ENCODE measurements at regions not wholly inside any gene's neighbourhood (a gene's known extent, or its start where the extent isn't known, plus 50 kb on each side); places are given as distances from the start of the nearest gene placed in this dataset.
"Not testable (repeated sequence)": the region's sequence is repeated elsewhere in the genome, so short reads cannot be mapped to it uniquely, and the experiment has no call there.

DNA sequence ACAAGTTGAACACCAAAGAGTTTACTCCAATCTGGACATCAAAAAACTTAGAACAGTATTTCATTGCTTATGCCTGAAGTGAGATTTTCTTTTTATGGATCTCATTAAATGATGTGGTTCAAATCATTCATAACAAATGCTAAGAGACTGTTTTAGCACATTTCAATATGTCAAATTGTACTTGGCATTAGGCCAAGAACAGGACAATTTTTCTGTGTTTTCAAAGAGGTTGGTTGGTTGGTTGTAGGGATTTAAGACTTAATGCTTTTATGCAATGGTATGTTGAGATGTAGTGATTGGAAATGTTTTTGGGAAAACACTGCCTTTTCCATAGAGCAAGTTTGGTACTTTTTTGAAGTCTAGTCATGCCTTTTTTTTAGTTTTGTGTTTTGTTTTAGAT lies 510.4 kb downstream of the ZNF674 start:
- in situ Hi-C loops (cut with MboI; ENCODE audit: low sequenced_read_pairs) = no loop called here

DNA sequence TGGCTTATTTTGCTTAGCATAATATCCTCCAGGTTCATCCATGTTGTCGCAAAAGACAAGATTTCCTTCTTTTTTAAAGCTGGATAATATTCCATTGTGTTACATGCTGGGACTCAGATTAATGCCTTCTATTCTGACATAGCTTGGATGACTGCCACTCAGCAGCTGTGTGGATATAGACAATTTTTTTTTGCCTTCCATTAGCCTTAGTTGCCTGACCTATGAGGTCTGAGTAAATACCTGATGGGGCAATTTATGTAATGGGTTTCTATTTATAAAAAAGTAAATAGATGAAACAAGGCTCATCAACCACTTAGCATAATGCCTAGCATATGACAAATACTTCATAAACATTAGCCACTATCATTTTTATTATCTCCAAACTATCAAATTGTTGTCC lies 515.4 kb downstream of the ZNF674 start:
- in situ Hi-C loops (cut with MboI; ENCODE audit: low sequenced_read_pairs) = no loop called here

- in situ Hi-C loops (cut with MboI; ENCODE audit: low sequenced_read_pairs) = no loop called here
Measured at GRCh38 chrX:46016296-46016695, 528.9 kb downstream of the ZNF674 start.

- in situ Hi-C loops (cut with MboI; ENCODE audit: low sequenced_read_pairs) = no loop called here
Measured at GRCh38 chrX:46015653-46016052, 529.6 kb downstream of the ZNF674 start.

DNA sequence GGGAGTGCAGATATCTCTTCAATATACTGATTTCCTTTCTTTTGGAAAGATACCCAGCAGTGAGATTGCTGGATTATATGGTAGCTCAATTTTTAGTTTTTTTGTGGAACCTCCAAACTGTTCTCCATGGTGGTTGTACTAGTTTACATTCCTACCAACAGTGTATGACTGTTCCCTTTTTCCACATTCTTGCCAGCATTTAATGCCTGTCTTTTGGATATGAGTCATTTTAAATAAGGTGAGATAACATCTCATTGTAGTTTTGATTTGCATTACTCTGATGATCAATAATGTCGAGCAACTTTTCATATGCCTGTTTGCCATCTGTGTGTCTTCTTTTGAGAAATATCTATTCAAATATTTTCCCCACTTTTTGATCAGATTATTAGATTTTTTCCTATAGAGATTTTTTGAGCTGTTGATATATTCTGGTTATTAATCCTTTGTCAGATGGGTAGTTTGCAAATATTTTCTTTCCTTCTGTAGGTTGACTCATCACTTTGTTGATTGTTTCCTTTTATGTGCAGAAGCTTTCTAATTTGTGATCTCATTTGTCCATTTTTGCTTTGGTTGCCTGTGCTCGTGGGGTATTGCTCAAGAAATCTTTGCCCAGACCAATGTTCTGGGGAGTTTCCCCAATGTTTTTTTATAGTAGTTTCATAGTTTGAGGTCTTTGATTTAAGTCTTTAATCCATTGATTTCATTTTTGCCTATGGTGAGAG lies 552.7 kb downstream of the ZNF674 start:
- in situ Hi-C loops (cut with MboI; ENCODE audit: low sequenced_read_pairs) = no loop called here

DNA sequence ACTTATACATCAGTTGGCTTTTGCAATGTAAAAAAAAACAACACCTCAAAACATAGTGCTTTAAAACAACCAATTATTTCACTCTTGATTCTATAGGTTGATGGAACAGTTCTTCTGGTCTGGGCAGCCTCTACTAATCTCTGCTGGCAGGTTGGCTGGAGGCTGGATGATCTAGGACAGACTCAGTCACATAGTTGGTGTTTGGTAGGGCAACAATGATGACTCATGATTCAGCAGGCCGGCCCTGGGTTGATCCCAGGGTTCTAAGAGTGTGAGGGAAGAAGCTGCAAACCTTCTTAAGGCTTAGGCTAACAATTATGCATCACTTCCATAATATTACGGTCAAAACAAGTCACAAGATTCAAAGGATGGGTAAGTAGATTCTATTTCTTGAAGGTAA lies 558.2 kb downstream of the ZNF674 start:
- in situ Hi-C loops (cut with MboI; ENCODE audit: low sequenced_read_pairs) = no loop called here

DNA sequence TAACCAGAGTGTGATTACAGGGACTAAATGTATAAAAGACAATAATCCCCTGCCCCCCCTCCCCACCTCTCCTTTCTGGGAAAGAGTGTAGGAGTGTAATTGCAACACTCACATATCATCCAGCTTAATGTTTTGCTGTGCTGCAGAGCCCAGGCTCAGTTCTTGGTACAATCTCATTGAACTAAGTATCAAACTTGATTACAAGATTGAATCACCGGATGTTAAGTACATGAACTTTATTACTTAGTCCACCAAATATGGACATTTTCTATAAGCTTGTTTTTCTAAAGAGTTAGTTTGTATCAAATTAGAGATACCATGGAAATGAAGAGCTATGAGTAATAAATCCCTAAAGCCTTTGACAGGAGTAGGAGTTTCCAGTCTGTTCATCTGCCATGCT lies 559.1 kb downstream of the ZNF674 start:
- in situ Hi-C loops (cut with MboI; ENCODE audit: low sequenced_read_pairs) = no loop called here

DNA sequence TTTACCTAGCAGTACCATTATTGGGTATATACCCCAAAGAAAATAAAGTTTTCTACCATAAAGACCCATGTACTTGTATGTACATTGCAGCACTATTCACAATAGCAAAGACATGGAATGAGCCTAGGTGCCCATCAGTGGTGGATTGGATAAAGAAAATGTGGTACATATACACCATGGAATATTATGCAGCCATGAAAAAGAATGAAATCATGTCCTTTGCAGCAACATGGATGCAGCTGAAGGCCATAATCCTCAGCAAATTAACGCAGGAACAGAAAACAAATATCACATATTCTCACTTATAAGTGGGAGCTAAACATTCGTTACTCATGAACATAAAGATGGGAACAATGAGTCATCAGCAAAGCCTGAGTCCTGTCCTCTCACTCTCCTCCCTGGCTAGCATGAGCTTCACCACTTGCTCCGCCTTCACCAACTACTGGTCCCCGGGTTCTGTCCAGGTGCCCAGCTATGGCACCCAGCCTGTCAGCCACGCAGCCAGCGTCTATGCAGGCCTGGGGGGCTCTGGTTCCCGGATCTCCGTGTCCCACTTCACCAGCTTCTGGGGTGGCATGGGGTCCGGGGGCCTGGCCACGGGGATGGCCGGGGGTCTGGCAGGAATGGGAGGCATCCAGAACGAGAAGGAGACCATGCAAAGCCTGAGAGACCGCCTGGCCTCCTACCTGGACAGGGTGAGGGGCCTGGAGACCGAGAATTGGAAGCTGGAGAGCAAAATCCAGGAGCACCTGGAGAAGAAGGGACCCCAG lies 562.1 kb downstream of the ZNF674 start:
- in situ Hi-C loops (cut with MboI; ENCODE audit: low sequenced_read_pairs) = not testable (repeated sequence)

- in situ Hi-C loops (cut with MboI; ENCODE audit: low sequenced_read_pairs) = no loop called here
Measured at GRCh38 chrX:45980726-45981125, 564.5 kb downstream of the ZNF674 start.

DNA sequence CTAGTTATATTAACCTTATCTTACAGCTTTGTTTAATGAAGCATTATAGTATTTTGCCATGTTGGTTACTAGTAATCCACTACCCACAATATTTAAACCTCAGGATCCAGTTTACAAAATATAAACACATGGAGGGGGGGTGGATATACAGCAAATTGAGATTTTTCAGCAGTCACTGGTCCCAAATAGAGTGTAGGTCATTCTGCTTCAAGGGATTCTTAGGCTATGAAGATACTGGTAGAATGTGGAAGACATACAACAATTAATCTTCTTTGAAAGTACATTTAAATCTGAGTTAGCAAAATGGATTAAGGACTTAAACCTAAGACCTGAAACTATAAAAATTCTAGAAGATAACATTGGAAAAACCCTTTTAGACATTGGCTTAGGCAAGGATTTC lies 569.6 kb downstream of the ZNF674 start:
- in situ Hi-C loops (cut with MboI; ENCODE audit: low sequenced_read_pairs) = no loop called here

DNA sequence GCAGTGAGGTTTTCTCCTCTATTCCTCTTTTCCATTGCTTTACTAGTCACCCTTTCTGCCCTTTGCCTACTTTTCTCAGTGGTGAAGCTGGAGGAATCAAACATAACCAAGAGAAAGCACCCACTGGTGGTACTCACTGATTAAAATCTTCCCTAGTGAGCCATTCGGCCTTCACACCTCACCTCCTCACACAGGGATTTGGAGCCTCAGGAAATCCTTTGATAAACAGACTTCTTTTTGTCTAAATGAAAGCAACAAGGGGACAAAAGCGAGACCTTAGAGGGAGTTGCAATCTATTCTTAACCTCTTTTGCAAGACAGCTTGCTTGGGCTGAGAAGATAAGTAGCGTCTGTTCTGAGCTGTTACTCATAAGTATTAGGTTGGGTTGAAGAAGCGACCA lies 572.6 kb downstream of the ZNF674 start:
- in situ Hi-C loops (cut with MboI; ENCODE audit: low sequenced_read_pairs) = no loop called here

DNA sequence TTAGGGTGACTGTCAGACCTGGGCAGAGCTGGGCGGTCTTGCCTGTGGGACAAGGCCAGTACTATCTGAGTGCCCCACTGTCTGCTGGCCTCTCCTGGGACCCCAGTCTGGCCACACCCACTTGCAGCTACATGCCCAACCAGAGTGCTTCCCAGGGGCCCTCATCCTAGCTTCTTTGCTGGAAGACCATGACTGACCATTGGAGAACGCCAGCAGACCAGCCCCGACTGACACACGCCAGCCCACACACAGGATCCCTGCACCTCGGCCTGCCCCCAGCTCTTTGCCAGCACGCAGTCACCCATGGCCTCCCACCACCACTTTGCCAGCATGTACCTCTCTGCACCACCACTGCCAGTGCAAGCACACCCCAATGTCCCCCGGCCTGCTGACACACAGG lies 585.7 kb downstream of the ZNF674 start:
- in situ Hi-C loops (cut with MboI; ENCODE audit: low sequenced_read_pairs) = no loop called here

GRCh38 chrX:45956191-45956870 lies 588.9 kb downstream of the ZNF674 start:
- in situ Hi-C loops (cut with MboI; ENCODE audit: low sequenced_read_pairs) = no loop called here

DNA sequence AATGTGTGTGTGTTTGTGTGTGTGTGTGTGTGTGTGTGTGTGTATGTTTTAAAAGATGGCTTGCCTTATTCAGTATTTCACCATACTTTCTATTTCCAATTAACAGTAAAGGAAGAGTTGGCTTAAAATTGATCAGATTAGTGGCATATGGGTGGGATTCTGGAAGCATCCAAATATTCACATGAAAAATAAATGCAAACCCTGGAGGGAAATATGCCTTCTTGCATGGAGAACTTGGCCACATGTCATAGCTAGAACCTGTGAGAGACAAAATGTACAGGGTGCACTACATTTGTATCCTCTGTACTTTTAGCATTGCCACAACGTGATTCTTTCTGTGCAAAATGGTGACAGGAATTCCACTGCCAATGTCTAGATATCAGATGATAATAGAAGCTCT lies 589.6 kb downstream of the ZNF674 start:
- in situ Hi-C loops (cut with MboI; ENCODE audit: low sequenced_read_pairs) = no loop called here

GRCh38 chrX:45954026-45954425 lies 591.2 kb downstream of the ZNF674 start:
- in situ Hi-C loops (cut with MboI; ENCODE audit: low sequenced_read_pairs) = no loop called here

DNA sequence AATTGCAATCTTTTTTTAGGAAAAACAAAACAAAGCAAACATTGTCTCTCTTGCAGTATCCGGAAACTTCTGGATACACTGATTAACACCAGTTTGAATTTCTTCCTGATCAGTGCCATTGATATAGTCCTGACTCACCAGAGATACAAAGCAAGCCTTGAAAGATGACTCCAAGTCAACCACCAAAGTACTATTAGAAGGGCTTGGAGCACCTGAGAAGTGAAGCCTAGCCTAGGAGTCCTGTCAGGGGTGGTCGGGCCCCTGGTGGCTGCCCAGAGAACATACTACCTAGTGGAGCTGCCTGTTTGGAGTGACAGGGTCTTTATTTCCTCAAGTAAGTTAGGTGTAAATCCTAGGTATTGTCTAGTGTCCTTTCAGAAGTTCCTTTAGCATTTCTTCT lies 593.2 kb downstream of the ZNF674 start:
- in situ Hi-C loops (cut with MboI; ENCODE audit: low sequenced_read_pairs) = no loop called here

DNA sequence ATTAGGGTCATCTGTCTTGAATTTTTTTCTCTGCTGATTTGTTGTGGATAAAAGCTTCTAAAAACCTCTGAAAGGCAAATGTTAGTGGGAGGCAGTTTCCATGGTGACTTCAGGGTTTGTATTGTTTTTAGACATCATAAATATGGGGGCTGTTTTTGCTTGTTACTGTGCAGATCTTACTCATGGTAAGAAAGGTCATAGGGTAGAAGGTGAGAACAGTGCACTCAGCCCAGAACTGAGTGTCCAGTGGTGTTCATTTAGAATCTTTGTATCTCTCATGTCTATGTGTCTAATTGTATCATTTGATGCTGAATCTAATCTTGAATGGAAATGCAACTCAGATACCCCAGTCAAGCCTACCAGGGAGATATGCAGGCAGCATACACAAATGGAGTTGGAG lies 609.8 kb downstream of the ZNF674 start:
- in situ Hi-C loops (cut with MboI; ENCODE audit: low sequenced_read_pairs) = no loop called here

GRCh38 chrX:45912316-45912715 lies 632.9 kb downstream of the ZNF674 start:
- in situ Hi-C loops (cut with MboI; ENCODE audit: low sequenced_read_pairs) = no loop called here

GRCh38 chrX:45907786-45908185 lies 637.4 kb downstream of the ZNF674 start:
- in situ Hi-C loops (cut with MboI; ENCODE audit: low sequenced_read_pairs) = no loop called here

DNA sequence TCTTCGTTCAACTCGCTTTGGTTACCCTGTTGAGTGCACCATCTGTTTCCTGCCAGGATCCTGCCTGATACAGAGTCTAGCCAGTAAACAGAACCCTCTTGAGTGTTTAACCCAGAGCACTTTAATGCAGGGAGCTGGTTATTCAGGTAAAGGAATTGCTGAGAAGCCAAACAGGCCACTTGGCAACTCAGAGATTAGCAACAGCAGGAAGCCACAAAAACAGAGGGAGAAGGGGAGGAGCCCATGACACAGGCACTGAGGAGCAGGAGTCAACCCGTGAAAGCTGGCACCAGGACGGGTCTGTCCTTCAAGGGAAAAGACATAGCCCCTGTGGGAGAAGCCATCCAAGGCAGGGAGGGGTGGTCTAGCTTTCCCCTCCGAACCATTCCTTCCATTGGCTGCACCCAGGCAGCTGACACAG lies 641.4 kb downstream of the ZNF674 start:
- in situ Hi-C loops (cut with MboI; ENCODE audit: low sequenced_read_pairs) = no loop called here

DNA sequence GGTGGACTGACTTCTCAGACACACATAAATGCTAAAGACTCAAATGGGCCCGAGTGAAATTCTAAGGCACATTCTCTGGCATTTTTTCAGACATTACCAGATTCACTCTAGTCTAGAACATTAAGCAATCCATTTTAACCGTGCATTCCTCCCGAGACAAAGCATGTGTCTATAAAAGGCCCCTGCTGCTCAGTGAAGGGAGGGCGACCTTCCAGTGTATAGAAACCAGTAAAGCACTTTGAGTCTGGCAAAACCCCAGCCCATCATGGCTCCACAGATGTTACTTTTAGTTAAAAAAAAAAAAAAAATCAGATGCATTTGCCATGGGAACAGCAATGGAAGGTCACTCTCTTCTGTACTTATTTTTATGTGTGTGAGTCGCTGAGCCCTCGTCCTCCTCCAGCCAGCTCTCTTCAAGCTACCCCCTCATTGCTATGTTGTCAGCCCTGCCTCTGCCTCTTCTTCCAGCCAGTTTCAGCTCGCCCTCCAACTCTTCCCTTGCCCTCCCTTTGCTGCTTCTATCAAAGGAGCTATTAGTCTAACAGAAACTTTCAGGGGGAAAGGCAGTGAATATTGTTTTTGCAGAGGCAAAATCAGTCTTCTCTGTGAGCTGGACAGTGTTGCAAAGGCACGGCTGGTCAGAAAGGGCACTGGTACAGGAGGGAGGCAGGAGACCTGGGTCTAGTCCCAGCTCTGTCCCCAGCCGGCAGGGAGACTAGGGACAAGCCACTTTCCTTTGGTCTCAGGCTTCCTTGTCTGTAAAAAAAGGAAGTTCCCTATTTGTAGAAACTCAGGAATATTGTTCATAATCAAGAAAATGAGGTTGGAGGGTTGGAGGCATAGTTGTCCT lies 644.2 kb downstream of the ZNF674 start:
- in situ Hi-C loops (cut with MboI; ENCODE audit: low sequenced_read_pairs) = no loop called here

Measured in HL-60/S4 treated with retinoic acid at 250 ng/mL for 4 days and 3 days (cell line).